Neural cell (in vitro differentiated cells): ENCODE measurements at regions not wholly inside any gene's neighbourhood (a gene's known extent, or its start where the extent isn't known, plus 50 kb on each side); places are given as distances from the start of the nearest gene placed in this dataset.

Experiments used
- CTCF ChIP-seq: fragments of 450-650 bp; IDR thresholded peaks from 2 replicates; pipeline ENCODE4 v1.5.1; 2014; ENCODE audit warnings: antibody characterized with exemption, mild to moderate bottlenecking, moderate library complexity; ENCODE audit not compliant: poor library complexity, severe bottlenecking
- EP300 ChIP-seq: fragments of 450-650 bp; conservative IDR thresholded peaks from 2 replicates; pipeline ENCODE4 v1.6.1; 2014; ENCODE audit warnings: antibody characterized with exemption, mild to moderate bottlenecking, moderate library complexity; ENCODE audit not compliant: poor library complexity, severe bottlenecking
- MXI1 ChIP-seq: fragments of 450-650 bp; conservative IDR thresholded peaks from 2 replicates; pipeline ENCODE4 v1.6.1; 2014; ENCODE audit warnings: antibody characterized with exemption, mild to moderate bottlenecking; ENCODE audit not compliant: poor library complexity, severe bottlenecking
- TAF1 ChIP-seq: IDR thresholded peaks from 2 replicates; pipeline ENCODE4 v1.6.1; 2012; ENCODE audit warnings: low read depth

GRCh38 chr3:79542-79941 is 117.0 kb upstream of the CHL1 start:
- no peak for TF ChIP-seq CTCF
- TF ChIP-seq EP300, result no peak
- TF ChIP-seq TAF1, result no peak
- TF ChIP-seq MXI1, result no peak
